HG03196 (cell line): ENCODE measurements at regions not wholly inside any gene's neighbourhood (a gene's known extent, or its start where the extent isn't known, plus 50 kb on each side); places are given as distances from the start of the nearest gene placed in this dataset.

Experiments
- ATAC-seq: cut with Tn5 transposase; IDR thresholded peaks from one replicate; pipeline ENCODE4 v1.9.1; 2021; ENCODE audit not compliant: unreplicated experiment

- no peak for ATAC-seq
These were observed 133.2 kb upstream of the ARHGAP5 start for GRCh38 chr14:31943861-31944255.

- ATAC-seq, result no peak
These were observed 132.6 kb upstream of the ARHGAP5 start for GRCh38 chr14:31944256-31945073.

- ATAC-seq, result no peak
These were observed 132.0 kb upstream of the ARHGAP5 start for GRCh38 chr14:31945074-31945613.

- ATAC-seq, result no peak
These were observed 131.4 kb upstream of the ARHGAP5 start for GRCh38 chr14:31945701-31946100.

GRCh38 chr14:31947076-31947475 lies 130.0 kb upstream of the ARHGAP5 start:
- no peak for ATAC-seq

GRCh38 chr14:31947680-31948595 lies 129.2 kb upstream of the ARHGAP5 start:
- ATAC-seq, result no peak

GRCh38 chr14:31949709-31950108 lies 127.4 kb upstream of the ARHGAP5 start:
- no peak for ATAC-seq

GRCh38 chr14:31950331-31950730 lies 126.8 kb upstream of the ARHGAP5 start:
- no peak for ATAC-seq

- no peak for ATAC-seq
These were observed 126.1 kb upstream of the ARHGAP5 start for GRCh38 chr14:31950764-31951637.

GRCh38 chr14:31951638-31951964 lies 125.5 kb upstream of the ARHGAP5 start:
- ATAC-seq, result no peak

- ATAC-seq, result no peak
These were observed 124.5 kb upstream of the ARHGAP5 start for GRCh38 chr14:31952573-31952972.

- ATAC-seq, result no peak
These were observed 123.9 kb upstream of the ARHGAP5 start for GRCh38 chr14:31953210-31953609.

- ATAC-seq, result no peak
These were observed 122.1 kb upstream of the ARHGAP5 start for GRCh38 chr14:31954991-31955390.

- ATAC-seq, result no peak
These were observed 121.0 kb upstream of the ARHGAP5 start for GRCh38 chr14:31955936-31956579.

- no peak for ATAC-seq
These were observed 119.5 kb upstream of the ARHGAP5 start for GRCh38 chr14:31957565-31957964.

- ATAC-seq, result no peak
These were observed 117.1 kb upstream of the ARHGAP5 start for GRCh38 chr14:31960039-31960438.

- ATAC-seq, result no peak
These were observed 115.2 kb upstream of the ARHGAP5 start for GRCh38 chr14:31961896-31962295.

- no peak for ATAC-seq
These were observed 114.2 kb upstream of the ARHGAP5 start for GRCh38 chr14:31962920-31963319.

- no peak for ATAC-seq
These were observed 113.5 kb upstream of the ARHGAP5 start for GRCh38 chr14:31963587-31963986.

- ATAC-seq, result no peak
These were observed 112.6 kb upstream of the ARHGAP5 start for GRCh38 chr14:31964490-31964889.
